ENCODE measurements at regions not wholly inside any gene's neighbourhood (a gene's known extent, or its start where the extent isn't known, plus 50 kb on each side); places are given as distances from the start of the nearest gene placed in this dataset.

DNA sequence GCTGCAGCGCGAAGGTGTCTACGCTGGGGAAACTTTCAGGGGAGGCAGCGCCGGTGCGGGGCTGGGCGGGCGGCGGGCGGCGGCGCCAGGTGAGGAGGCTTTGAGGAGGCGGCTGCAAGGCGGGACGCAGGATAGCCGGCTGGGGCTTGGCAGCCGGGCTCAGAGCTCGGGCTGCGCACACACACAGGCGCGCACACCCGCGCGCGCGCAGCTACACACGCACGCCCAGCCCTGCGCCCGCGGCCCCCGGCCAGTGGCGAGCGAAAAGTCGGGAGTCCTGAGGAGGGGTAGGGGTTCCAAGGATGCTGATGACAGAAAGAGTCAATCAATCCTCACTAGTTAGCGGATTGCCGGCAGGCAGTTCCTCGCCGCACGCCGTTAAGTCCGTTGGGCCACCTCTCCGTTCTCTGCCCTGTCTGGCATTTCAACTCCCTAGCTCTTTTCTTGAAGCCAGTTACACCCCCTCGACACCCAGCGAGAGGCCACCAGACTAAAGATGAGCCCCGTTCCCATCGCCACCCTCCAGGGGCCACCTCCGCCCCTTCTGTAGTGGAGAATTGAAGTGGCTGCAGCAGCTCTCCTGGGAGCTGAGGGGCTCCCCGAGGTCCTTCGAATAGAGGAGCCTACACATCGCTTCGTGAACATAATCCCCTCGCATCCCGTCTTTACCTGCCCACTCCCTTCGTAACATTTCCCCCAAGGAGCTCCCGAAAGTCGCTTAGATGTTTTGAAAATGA lies 1640.3 kb upstream of the C9orf72 start, which contains the start of gene LINGO2:
TSS of gene LINGO2 (minus strand) at position 185 of the 737 bp plus-strand sequence.
- WGBS, result under 1% methylated on average over 44 of the region's 57 CpGs

DNA sequence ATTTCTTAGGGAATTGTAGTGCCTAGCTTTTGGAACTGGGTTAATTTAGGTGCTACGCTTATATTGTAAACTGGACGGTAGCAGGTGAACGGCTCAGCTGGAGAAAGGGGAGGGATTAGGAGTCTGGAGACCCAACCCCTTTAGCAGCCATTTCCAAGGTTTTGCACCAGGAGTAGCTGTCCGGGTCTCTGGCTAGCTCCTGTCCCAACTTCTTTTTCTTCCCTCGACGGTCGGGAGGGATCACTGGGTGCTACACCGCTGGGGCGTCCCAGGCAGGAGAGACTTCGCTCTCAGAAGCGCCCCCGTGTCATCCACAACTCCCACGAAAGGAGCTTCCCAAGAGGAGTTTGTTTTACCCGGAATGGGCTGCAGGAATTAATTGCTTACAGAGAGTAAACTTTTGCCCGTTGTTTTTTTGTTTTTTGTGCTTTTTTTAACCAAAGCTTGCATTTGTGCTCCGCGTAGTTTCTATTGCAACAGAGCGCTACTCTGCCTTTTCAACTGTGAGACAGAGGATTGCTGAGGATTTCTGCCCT lies 1640.9 kb upstream of the C9orf72 start:
- Histone ChIP-seq H2AFZ (ENCODE audit: low read depth, low read length) (peak overlapping the region; percentile 24), H3K4me1 (ENCODE audit: control insufficient read depth, insufficient read depth, low read depth, low read length) (peaks cover 6% of the 10 kb centered on the region), H3K9me3 (ENCODE audit: control insufficient read depth, low read length) (no peaks in the 10 kb centered on the region), H3K79me1 (replicated peaks; ENCODE audit: low read length, poor library complexity, severe bottlenecking) (peaks cover 4% of the 10 kb centered on the region), H2AK5ac (ENCODE audit: low read length, severe bottlenecking) (no peak overlapping the region), H3K18ac (ENCODE audit: low read depth in 1 of 2, low read length in 2 of 2) (peak overlapping the region in 1 of 2 experiments; percentile 41), H3K9ac (ENCODE audit: low read length) (no peak overlapping the region), H3K23ac (ENCODE audit: low read length in 2 of 2) (no peak overlapping the region), H4K91ac (ENCODE audit: low read length) (no peak overlapping the region), H3K36me3 (ENCODE audit: control insufficient read depth in 1 of 2, insufficient read depth in 2 of 2, low read depth in 1 of 2, low read length in 2 of 2) (no peaks in the 10 kb centered on the region), H3K27ac (ENCODE audit: low read length, poor library complexity, severe bottlenecking) (peak overlapping the region; percentile 17), H3K4ac (ENCODE audit: low read depth in 1 of 2, low read length in 2 of 2) (no peak overlapping the region), H2BK12ac (ENCODE audit: low read length in 2 of 2) (no peak overlapping the region), H2BK15ac (ENCODE audit: low read depth, poor library complexity, severe bottlenecking) (no peak overlapping the region), H2BK5ac (ENCODE audit: low read depth, low read length, poor library complexity, severe bottlenecking) (no peak overlapping the region), H4K8ac (ENCODE audit: low read length) (no peak overlapping the region), H2BK120ac (ENCODE audit: low read depth, low read length) (no peak overlapping the region), H3K14ac (ENCODE audit: low read length in 2 of 2) (no peak overlapping the region), H3K4me3 (ENCODE audit: insufficient read depth in 1 of 2, low read depth in 1 of 2, low read length in 2 of 2) (peak overlapping the region; percentile 60 to 67), H3K4me2 (ENCODE audit: low read length, poor library complexity, severe bottlenecking) (peak overlapping the region; percentile 97), H3K27me3 (ENCODE audit: control insufficient read depth in 1 of 2, insufficient read depth in 1 of 2, low read length in 2 of 2) (peaks cover 0 to 64% of the 10 kb centered on the region in 2 experiments)
- peak; percentile 82 for DNase-seq
- WGBS, result under 1% methylated on average over 18 of the region's 18 CpGs

More for the DNA sequence above, 1640.3 kb upstream of the C9orf72 start, which contains the start of gene LINGO2:
- H3K4ac ChIP-seq (ENCODE audit: low read depth in 1 of 2, low read length in 2 of 2), result peak within 1 kb of the TSS in 1 of 2 experiments; percentile 67
- no peak within 1 kb of the TSS for H2BK5ac ChIP-seq (ENCODE audit: low read depth, low read length, poor library complexity, severe bottlenecking)
- H3K4me1 ChIP-seq (ENCODE audit: control insufficient read depth, insufficient read depth, low read depth, low read length), result peaks cover 6% of the 10 kb centered on the region
- no peak within 1 kb of the TSS for H2AK5ac ChIP-seq (ENCODE audit: low read length, severe bottlenecking)
- no peak within 1 kb of the TSS for H2BK15ac ChIP-seq (ENCODE audit: low read depth, poor library complexity, severe bottlenecking)
- peaks cover 0 to 64% of the 10 kb centered on the region in 2 experiments for H3K27me3 ChIP-seq (ENCODE audit: control insufficient read depth in 1 of 2, insufficient read depth in 1 of 2, low read length in 2 of 2)
- no peaks in the 10 kb centered on the region for H3K36me3 ChIP-seq (ENCODE audit: control insufficient read depth in 1 of 2, insufficient read depth in 2 of 2, low read depth in 1 of 2, low read length in 2 of 2)
- DNase-seq, result peak; percentile 57
- H3K4me3 ChIP-seq (ENCODE audit: insufficient read depth in 1 of 2, low read depth in 1 of 2, low read length in 2 of 2), result peak within 1 kb of the TSS; percentile 67 to 70
- peak within 1 kb of the TSS; percentile 97 for H3K4me2 ChIP-seq (ENCODE audit: low read length, poor library complexity, severe bottlenecking)
- peak within 1 kb of the TSS; percentile 17 for H3K27ac ChIP-seq (ENCODE audit: low read length, poor library complexity, severe bottlenecking)
- no peaks in the 10 kb centered on the region for H3K9me3 ChIP-seq (ENCODE audit: control insufficient read depth, low read length)
- peak within 1 kb of the TSS in 1 of 2 experiments; percentile 50 for H3K23ac ChIP-seq (ENCODE audit: low read length in 2 of 2)
- H2BK12ac ChIP-seq (ENCODE audit: low read length in 2 of 2), result peak within 1 kb of the TSS in 1 of 2 experiments; percentile 31
- H4K8ac ChIP-seq (ENCODE audit: low read length), result peak within 1 kb of the TSS; percentile 56
- no peak within 1 kb of the TSS for H4K91ac ChIP-seq (ENCODE audit: low read length)
- H2BK120ac ChIP-seq (ENCODE audit: low read depth, low read length), result peak within 1 kb of the TSS; percentile 59
- H3K79me1 ChIP-seq (replicated peaks; ENCODE audit: low read length, poor library complexity, severe bottlenecking), result peaks cover 4% of the 10 kb centered on the region
- no peak within 1 kb of the TSS for H3K9ac ChIP-seq (ENCODE audit: low read length)
- peak within 1 kb of the TSS; percentile 46 for H2AFZ ChIP-seq (ENCODE audit: low read depth, low read length)
- peak within 1 kb of the TSS in 1 of 2 experiments; percentile 68 for H3K18ac ChIP-seq (ENCODE audit: low read depth in 1 of 2, low read length in 2 of 2)
- H3K14ac ChIP-seq (ENCODE audit: low read length in 2 of 2), result peak within 1 kb of the TSS in 1 of 2 experiments; percentile 49

DNA sequence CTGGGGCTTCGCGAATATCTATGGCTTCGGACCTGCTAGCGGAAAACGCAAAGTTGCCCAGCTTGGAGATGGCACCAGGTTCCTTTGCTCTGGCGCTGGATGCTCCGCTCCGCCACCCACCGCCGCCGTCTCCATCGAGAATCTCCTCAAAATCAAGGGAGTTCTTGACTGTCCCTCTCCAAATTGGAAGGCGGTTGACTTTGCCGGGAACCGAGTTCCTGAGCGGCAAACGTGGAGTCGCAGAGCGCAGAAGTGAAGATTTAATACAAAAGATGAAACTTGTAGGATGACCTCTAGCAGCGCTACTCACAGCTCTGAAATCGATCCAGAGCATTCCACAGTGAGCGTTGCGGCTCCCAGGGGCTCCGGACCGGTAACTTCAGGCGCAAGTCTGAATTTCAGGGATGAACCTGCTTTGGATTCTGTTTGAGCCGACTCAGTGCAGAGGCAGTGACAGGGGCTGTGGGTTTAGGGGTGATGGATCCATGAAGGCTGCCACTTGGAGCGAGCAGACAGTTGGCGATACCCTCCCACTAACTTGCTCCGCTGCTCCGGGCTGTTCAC lies 1641.5 kb upstream of the C9orf72 start:
- no peak overlapping the region for H3K27ac ChIP-seq (ENCODE audit: low read length, poor library complexity, severe bottlenecking)
- H3K36me3 ChIP-seq (ENCODE audit: control insufficient read depth in 1 of 2, insufficient read depth in 2 of 2, low read depth in 1 of 2, low read length in 2 of 2), result no peaks in the 10 kb centered on the region
- H4K8ac ChIP-seq (ENCODE audit: low read length), result no peak overlapping the region
- no peak overlapping the region for H2BK15ac ChIP-seq (ENCODE audit: low read depth, poor library complexity, severe bottlenecking)
- no peak overlapping the region for H2AK5ac ChIP-seq (ENCODE audit: low read length, severe bottlenecking)
- no peak overlapping the region for H2BK120ac ChIP-seq (ENCODE audit: low read depth, low read length)
- H3K9me3 ChIP-seq (ENCODE audit: control insufficient read depth, low read length), result no peaks in the 10 kb centered on the region
- H2AFZ ChIP-seq (ENCODE audit: low read depth, low read length), result peak overlapping the region; percentile 78
- WGBS, result 4% methylated on average over 31 of the region's 31 CpGs
- peak overlapping the region; percentile 60 to 67 for H3K4me3 ChIP-seq (ENCODE audit: insufficient read depth in 1 of 2, low read depth in 1 of 2, low read length in 2 of 2)
- H3K4ac ChIP-seq (ENCODE audit: low read depth in 1 of 2, low read length in 2 of 2), result no peak overlapping the region
- H3K23ac ChIP-seq (ENCODE audit: low read length in 2 of 2), result peak overlapping the region in 1 of 2 experiments; percentile 26
- peaks cover 4% of the 10 kb centered on the region for H3K79me1 ChIP-seq (replicated peaks; ENCODE audit: low read length, poor library complexity, severe bottlenecking)
- H4K91ac ChIP-seq (ENCODE audit: low read length), result no peak overlapping the region
- no peak overlapping the region for H3K9ac ChIP-seq (ENCODE audit: low read length)
- no peak overlapping the region for H2BK12ac ChIP-seq (ENCODE audit: low read length in 2 of 2)
- no peak overlapping the region for H2BK5ac ChIP-seq (ENCODE audit: low read depth, low read length, poor library complexity, severe bottlenecking)
- peaks cover 6% of the 10 kb centered on the region for H3K4me1 ChIP-seq (ENCODE audit: control insufficient read depth, insufficient read depth, low read depth, low read length)
- peaks cover 0 to 64% of the 10 kb centered on the region in 2 experiments for H3K27me3 ChIP-seq (ENCODE audit: control insufficient read depth in 1 of 2, insufficient read depth in 1 of 2, low read length in 2 of 2)
- peak; percentile 29 for DNase-seq
- H3K4me2 ChIP-seq (ENCODE audit: low read length, poor library complexity, severe bottlenecking), result peak overlapping the region; percentile 97
- peak overlapping the region in 1 of 2 experiments; percentile 77 for H3K18ac ChIP-seq (ENCODE audit: low read depth in 1 of 2, low read length in 2 of 2)
- peak overlapping the region in 1 of 2 experiments; percentile 48 for H3K14ac ChIP-seq (ENCODE audit: low read length in 2 of 2)

DNA sequence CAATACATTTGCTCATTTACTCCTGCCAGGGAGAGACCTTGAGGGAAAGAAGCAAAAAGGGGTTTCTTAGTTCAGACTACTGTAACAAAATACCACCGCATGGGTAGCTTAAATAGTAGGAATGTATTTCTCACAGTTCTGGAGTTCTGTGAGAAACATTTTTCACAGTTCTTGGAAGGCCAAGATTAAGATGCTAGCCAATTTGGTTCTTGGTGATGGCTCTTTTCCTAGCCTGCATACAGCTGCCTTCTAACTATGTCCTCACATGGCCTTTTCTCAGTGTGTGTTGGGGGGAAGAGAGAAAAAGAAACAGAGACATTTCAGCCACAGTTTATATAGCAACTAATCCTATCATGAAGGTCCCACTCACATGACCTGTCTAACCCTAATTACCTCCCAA lies 1644.7 kb upstream of the C9orf72 start:
- H2BK5ac ChIP-seq (ENCODE audit: low read depth, low read length, poor library complexity, severe bottlenecking), result no peak overlapping the region
- no peak overlapping the region for H3K14ac ChIP-seq (ENCODE audit: low read length in 2 of 2)
- no peak overlapping the region for H3K18ac ChIP-seq (ENCODE audit: low read depth in 1 of 2, low read length in 2 of 2)
- H3K9me3 ChIP-seq (ENCODE audit: control insufficient read depth, low read length), result no peaks in the 10 kb centered on the region
- no peak overlapping the region for H3K4me3 ChIP-seq (ENCODE audit: insufficient read depth in 1 of 2, low read depth in 1 of 2, low read length in 2 of 2)
- H2BK120ac ChIP-seq (ENCODE audit: low read depth, low read length), result no peak overlapping the region
- no peaks in the 10 kb centered on the region for H3K36me3 ChIP-seq (ENCODE audit: control insufficient read depth in 1 of 2, insufficient read depth in 2 of 2, low read depth in 1 of 2, low read length in 2 of 2)
- H3K27me3 ChIP-seq (ENCODE audit: control insufficient read depth in 1 of 2, insufficient read depth in 1 of 2, low read length in 2 of 2), result peaks cover 0 to 42% of the 10 kb centered on the region in 2 experiments
- H3K23ac ChIP-seq (ENCODE audit: low read length in 2 of 2), result no peak overlapping the region
- no peak overlapping the region for H3K9ac ChIP-seq (ENCODE audit: low read length)
- H4K91ac ChIP-seq (ENCODE audit: low read length), result no peak overlapping the region
- H3K4me2 ChIP-seq (ENCODE audit: low read length, poor library complexity, severe bottlenecking), result no peak overlapping the region
- H3K79me1 ChIP-seq (replicated peaks; ENCODE audit: low read length, poor library complexity, severe bottlenecking), result no peaks in the 10 kb centered on the region
- H3K4me1 ChIP-seq (ENCODE audit: control insufficient read depth, insufficient read depth, low read depth, low read length), result peaks cover 2% of the 10 kb centered on the region
- H3K4ac ChIP-seq (ENCODE audit: low read depth in 1 of 2, low read length in 2 of 2), result no peak overlapping the region
- no peak overlapping the region for H3K27ac ChIP-seq (ENCODE audit: low read length, poor library complexity, severe bottlenecking)
- no peak for DNase-seq
- no peak overlapping the region for H2AFZ ChIP-seq (ENCODE audit: low read depth, low read length)
- 100% methylated on average over 1 of the region's 1 CpG for WGBS
- H2AK5ac ChIP-seq (ENCODE audit: low read length, severe bottlenecking), result no peak overlapping the region
- no peak overlapping the region for H2BK12ac ChIP-seq (ENCODE audit: low read length in 2 of 2)
- H4K8ac ChIP-seq (ENCODE audit: low read length), result no peak overlapping the region
- H2BK15ac ChIP-seq (ENCODE audit: low read depth, poor library complexity, severe bottlenecking), result no peak overlapping the region
